ENCODE measurements at regions not wholly inside any gene's neighbourhood (a gene's known extent, or its start where the extent isn't known, plus 50 kb on each side); places are given as distances from the start of the nearest gene placed in this dataset.

- no peaks in the 10 kb centered on the region for H4K20me1 ChIP-seq (replicated peaks; ENCODE audit: control insufficient read depth, insufficient read depth, low read length)
- in situ Hi-C loops (cut with MboI), result no loop called here
- ChIA-PET POLR2A (no interaction called here), CTCF (ENCODE audit: low intra/inter-chr PET ratio) (no interaction called here)
- no peak overlapping the region for H3K4me3 ChIP-seq
- FAIRE-seq (no peak), DNase-seq (ENCODE audit: extremely low read depth in 1 of 4, low spot score in 3 of 4) (peak in 2 of 4 experiments; percentile 4 to 8), ATAC-seq (no peak)
- no peaks in the 10 kb centered on the region for H3K27me3 ChIP-seq (ENCODE audit: control insufficient read depth in 2 of 2, insufficient read depth in 2 of 2, low read length in 2 of 2)
- intact Hi-C loops (cut with micrococcal nuclease), result no loop called here
- H3K9me1 ChIP-seq (ENCODE audit: control insufficient read depth, insufficient read depth, low read length), result no peaks in the 10 kb centered on the region
- no peaks in the 10 kb centered on the region for H3K79me2 ChIP-seq (ENCODE audit: control insufficient read depth, insufficient read depth, low read length)
- no peaks in the 10 kb centered on the region for H3K9me3 ChIP-seq (replicated peaks; ENCODE audit: control insufficient read depth, insufficient read depth, low read depth, low read length)
- no peaks in the 10 kb centered on the region for H3K4me1 ChIP-seq (replicated peaks in 1 of 2; ENCODE audit: control insufficient read depth in 2 of 2, insufficient read depth in 2 of 2, low read length in 2 of 2)
- H3K9ac ChIP-seq (ENCODE audit: insufficient read depth in 1 of 2, low read depth in 2 of 2, low read length in 2 of 2), result no peak overlapping the region
- no peaks in the 10 kb centered on the region for H3K36me3 ChIP-seq (ENCODE audit: control insufficient read depth, insufficient read depth, low read length)
- no peak overlapping the region for H3K27ac ChIP-seq (ENCODE audit: extremely low read depth, low read depth, low read length)
- 3% methylated on average over 2 of the region's 2 CpGs for WGBS (ENCODE audit: insufficient coverage, low coverage, missing lambda C conversion rate)
- H2AFZ ChIP-seq (ENCODE audit: low read depth, low read length), result no peak overlapping the region
- H3K4me2 ChIP-seq (ENCODE audit: insufficient read depth, low read length), result no peak overlapping the region
- BruUV-seq (replicated peaks), result no TSS peak
- no peak for TF ChIP-seq FOXJ2 (tag; IDR thresholded peaks at IDR 0.05)
- no peak for TF ChIP-seq PHF8 (IDR thresholded peaks at IDR 0.05; ENCODE audit: borderline replicate concordance, low read length)
- no peak for TF ChIP-seq HOXB6 (CRISPR knock-in tag; IDR thresholded peaks at IDR 0.05; ENCODE audit: borderline replicate concordance)
- TF ChIP-seq ZNF280B (CRISPR knock-in tag; IDR thresholded peaks at IDR 0.05), result no peak
- no peak for TF ChIP-seq ZNF398 (CRISPR knock-in tag; IDR thresholded peaks at IDR 0.05)
- TF ChIP-seq PML (IDR thresholded peaks at IDR 0.05; ENCODE audit: low read length), result no peak
- peak; percentile 56 for TF ChIP-seq RFX1 (IDR thresholded peaks at IDR 0.05)
- no peak for TF ChIP-seq EGR1 (conservative IDR thresholded peaks at IDR 0.05)
- TF ChIP-seq CREB5 (CRISPR knock-in tag; IDR thresholded peaks at IDR 0.05), result no peak
- TF ChIP-seq MLX (CRISPR knock-in tag; conservative IDR thresholded peaks at IDR 0.05), result no peak
- TF ChIP-seq SIN3B (IDR thresholded peaks at IDR 0.05; ENCODE audit: low read depth), result no peak
- TF ChIP-seq FOSL1 (tag; conservative IDR thresholded peaks at IDR 0.05), result peak; percentile 68
- no peak for TF ChIP-seq ZNF778 (CRISPR knock-in tag; IDR thresholded peaks at IDR 0.05)
- no peak for TF ChIP-seq E2F8 (IDR thresholded peaks at IDR 0.05; ENCODE audit: low read depth, partially characterized antibody)
- TF ChIP-seq PYGO2 (tag; IDR thresholded peaks at IDR 0.05), result no peak
- TF ChIP-seq ZNF23 (CRISPR knock-in tag; IDR thresholded peaks at IDR 0.05), result no peak
Measured at GRCh38 chr9:103661663-103662062, 432.4 kb upstream of the SMC2 start.
